ENCODE measurements at regions not wholly inside any gene's neighbourhood (a gene's known extent, or its start where the extent isn't known, plus 50 kb on each side); places are given as distances from the start of the nearest gene placed in this dataset.

DNA sequence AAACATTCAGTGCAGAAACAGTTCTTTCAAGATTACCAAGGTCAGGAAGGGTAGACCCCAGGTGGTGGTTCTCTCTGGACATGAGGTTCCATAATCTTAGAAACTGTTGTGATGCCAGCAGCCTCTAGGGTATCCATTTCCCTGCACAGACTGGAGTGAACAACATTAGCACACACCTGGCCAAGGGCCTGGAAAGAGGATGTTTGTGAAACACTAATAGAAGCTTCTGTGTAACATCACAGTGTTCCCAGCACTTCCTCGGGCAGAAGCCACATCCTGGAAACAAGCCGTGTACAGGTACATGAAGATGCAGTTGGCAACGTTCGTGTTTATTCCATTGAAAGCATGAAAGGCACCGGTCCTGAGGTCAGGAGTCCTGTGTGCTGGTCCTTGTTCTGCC is 598.2 kb upstream of the KLF4 start:
- WGBS, 2 donors, result 63 to 75% methylated on average over 5 of the region's 5 CpGs
- H3K4me3 ChIP-seq, result no peak overlapping the region
- peak in 1 of 8 donors; percentile 75 for ATAC-seq
- H3K27ac ChIP-seq, result no peak overlapping the region
- no peaks in the 10 kb centered on the region for H3K4me1 ChIP-seq
- DNase-seq, result no peak
- H3K36me3 ChIP-seq, result no peaks in the 10 kb centered on the region
- intact Hi-C loops (cut with DNase I), result no loop called here
- TF ChIP-seq, protein P1, sequence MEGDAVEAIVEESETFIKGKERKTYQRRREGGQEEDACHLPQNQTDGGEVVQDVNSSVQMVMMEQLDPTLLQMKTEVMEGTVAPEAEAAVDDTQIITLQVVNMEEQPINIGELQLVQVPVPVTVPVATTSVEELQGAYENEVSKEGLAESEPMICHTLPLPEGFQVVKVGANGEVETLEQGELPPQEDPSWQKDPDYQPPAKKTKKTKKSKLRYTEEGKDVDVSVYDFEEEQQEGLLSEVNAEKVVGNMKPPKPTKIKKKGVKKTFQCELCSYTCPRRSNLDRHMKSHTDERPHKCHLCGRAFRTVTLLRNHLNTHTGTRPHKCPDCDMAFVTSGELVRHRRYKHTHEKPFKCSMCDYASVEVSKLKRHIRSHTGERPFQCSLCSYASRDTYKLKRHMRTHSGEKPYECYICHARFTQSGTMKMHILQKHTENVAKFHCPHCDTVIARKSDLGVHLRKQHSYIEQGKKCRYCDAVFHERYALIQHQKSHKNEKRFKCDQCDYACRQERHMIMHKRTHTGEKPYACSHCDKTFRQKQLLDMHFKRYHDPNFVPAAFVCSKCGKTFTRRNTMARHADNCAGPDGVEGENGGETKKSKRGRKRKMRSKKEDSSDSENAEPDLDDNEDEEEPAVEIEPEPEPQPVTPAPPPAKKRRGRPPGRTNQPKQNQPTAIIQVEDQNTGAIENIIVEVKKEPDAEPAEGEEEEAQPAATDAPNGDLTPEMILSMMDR (IDR thresholded peaks at IDR 0.05), result no peak
- H3K27me3 ChIP-seq, result no peaks in the 10 kb centered on the region
- peaks cover 0 to 7% (median 0%) of the 10 kb centered on the region in 11 donors for H3K9me3 ChIP-seq

DNA sequence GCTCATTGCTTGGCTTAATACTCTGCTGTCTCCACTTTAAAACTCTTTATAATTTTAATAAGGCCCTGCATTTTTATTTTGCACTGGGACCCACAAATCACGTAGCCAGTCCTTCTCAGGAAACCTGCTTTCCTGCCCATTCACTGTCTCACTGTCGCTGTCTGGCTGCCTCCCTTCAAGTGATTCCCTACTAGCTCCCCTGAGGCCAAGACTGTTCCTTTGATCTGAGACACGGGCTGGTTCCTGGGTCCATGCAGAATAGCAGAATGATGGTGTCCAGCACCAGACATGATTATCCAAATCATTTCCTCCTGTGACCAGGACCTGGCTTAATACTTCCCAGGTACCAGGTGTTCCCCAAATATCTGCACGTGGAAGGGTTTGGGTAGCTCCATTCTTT is 597.1 kb upstream of the KLF4 start:
- Histone ChIP-seq H3K4me1 (no peaks in the 10 kb centered on the region), H3K9me3 (no peaks in the 10 kb centered on the region), H3K27me3 (no peaks in the 10 kb centered on the region), H3K4me3 (no peak overlapping the region), H3K27ac (no peak overlapping the region), H3K36me3 (no peaks in the 10 kb centered on the region)
- DNase-seq (no peak), ATAC-seq (no peak)
- WGBS, 2 donors, result 45 to 60% methylated on average over 4 of the region's 4 CpGs
- TF ChIP-seq, protein P1 (IDR thresholded peaks at IDR 0.05), result no peak
- intact Hi-C loops (cut with DNase I), result no loop called here

DNA sequence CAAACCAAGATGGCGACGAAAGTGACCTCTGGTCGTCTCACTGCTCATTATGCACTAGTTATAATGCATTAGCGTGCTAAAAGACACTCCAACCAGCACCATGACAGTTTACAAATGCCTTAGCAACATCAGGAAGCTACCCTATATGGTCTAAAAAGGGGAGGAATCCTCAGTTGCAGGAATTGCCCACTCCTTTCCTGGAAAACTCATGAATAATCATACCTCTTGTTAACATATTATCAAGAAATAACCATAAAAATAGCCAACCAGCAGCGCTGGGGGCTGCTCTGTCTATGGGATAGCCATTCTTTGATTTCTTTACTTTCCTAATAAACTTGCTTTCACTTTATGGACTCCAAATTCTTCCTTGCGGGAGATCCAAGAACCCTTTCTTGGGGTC is 595.7 kb upstream of the KLF4 start:
- intact Hi-C loops (cut with DNase I), result no loop called here
- no peaks in the 10 kb centered on the region for H3K27me3 ChIP-seq
- peaks cover 0 to 6% (median 0%) of the 10 kb centered on the region in 9 donors for H3K4me1 ChIP-seq
- TF ChIP-seq, protein P1 (IDR thresholded peaks at IDR 0.05), result no peak
- H3K4me3 ChIP-seq, result no peak overlapping the region
- H3K36me3 ChIP-seq, result no peaks in the 10 kb centered on the region
- H3K27ac ChIP-seq, result no peak overlapping the region
- ATAC-seq (no peak), DNase-seq (no peak)
- no peaks in the 10 kb centered on the region for H3K9me3 ChIP-seq
- WGBS, 2 donors, result 87 to 91% methylated on average over 6 of the region's 6 CpGs

DNA sequence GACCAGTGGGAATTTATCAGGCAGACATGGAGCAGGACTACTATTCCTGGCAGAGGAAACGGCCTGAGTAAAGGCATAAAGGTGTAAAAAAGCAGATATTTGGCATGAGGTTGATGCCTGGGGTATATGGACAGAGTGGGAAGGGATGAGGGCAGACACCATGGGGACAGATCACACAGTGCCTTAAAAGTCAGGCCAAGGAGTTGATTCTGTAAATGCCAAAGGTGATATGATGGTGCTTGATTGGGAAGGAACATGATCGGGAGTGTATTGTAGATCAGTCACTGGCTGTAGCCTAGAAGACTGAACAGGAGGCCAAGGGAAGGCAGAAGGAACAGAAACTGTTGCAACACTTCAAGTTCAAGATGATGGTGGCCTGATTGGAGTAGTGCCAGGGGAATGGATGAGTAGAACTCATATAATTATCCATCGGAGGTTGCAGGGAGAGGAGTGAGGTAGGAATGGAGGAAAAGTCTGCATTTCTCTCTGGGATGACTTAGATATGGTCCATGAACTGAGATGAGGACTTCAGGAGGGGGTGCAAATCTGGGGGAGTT is 594.3 kb upstream of the KLF4 start:
- 79 to 87% methylated on average over 3 of the region's 3 CpGs for WGBS, 2 donors
- DNase-seq, result peak in 1 of 2 donors; percentile 16
- H3K27me3 ChIP-seq, result no peaks in the 10 kb centered on the region
- TF ChIP-seq, protein P1 (IDR thresholded peaks at IDR 0.05), result no peak
- no peaks in the 10 kb centered on the region for H3K9me3 ChIP-seq
- peaks cover 0 to 7% (median 0%) of the 10 kb centered on the region in 9 donors for H3K4me1 ChIP-seq
- peak in 2 of 8 donors; percentile 20 for ATAC-seq
- H3K27ac ChIP-seq, result no peak overlapping the region
- no peaks in the 10 kb centered on the region for H3K36me3 ChIP-seq
- intact Hi-C loops (cut with DNase I), result no loop called here
- no peak overlapping the region for H3K4me3 ChIP-seq

Measured in heart right ventricle (tissue), 16 donors.